HFF-Myc (cell line): ENCODE measurements at regions not wholly inside any gene's neighbourhood (a gene's known extent, or its start where the extent isn't known, plus 50 kb on each side); places are given as distances from the start of the nearest gene placed in this dataset.
"Not testable (repeated sequence)": the region's sequence is repeated elsewhere in the genome, so short reads cannot be mapped to it uniquely, and the experiment has no call there.

ENCODE experiments used
- DNase-seq: peaks from one replicate; pipeline ENCODE4 v3.0.0-alpha.2; 2011; ENCODE audit warnings: low read depth; ENCODE audit errors: extremely low read depth
- H3K4me3 ChIP-seq: replicated peaks from 2 replicates; pipeline ENCODE4 v1.5.1; 2011; ENCODE audit warnings: low read depth, mild to moderate bottlenecking, control low read depth, low read length
- TF ChIP-seq, protein P1 (sequence below): IDR thresholded peaks from 2 replicates; pipeline ENCODE4 v1.5.1; 2012; ENCODE audit warnings: mild to moderate bottlenecking, low read depth, low read length, control low read depth; ENCODE audit errors: missing control alignments

DNA sequence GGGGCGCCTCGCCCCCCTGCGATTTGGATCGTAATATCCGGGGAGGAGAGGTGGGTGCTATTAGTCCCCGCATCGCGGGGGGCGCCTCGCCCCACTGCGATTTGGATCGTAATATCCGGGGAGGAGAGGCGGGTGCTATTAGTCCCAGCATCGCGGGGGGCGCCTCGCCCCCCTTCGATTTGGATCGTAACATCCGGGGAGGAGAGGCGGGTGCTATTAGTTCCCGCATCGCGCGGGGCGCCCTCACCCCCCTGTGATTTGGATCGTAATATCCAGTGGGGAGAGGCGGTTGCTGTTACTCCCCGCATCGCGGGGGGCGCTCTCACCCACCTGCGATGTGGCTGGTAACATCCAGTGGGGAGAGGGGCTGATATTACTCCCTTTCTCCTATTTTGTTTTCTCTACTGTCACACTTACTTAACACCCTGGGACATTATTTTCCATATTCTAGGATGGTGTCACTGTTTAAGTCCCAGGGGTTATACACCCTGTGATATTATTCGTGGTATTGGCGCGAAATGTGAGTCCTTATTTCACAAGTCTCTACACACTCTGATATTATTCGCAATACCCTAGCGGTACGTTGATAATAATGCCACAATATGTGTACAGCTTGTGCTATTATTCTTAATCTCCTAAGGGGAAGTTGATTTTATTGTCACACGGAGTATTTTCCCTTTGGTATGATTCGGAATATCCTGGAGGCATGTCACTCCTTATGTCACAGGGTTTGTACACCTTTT is 57.8 kb upstream of the ALDH3B2 start:
- TF ChIP-seq, protein P1, sequence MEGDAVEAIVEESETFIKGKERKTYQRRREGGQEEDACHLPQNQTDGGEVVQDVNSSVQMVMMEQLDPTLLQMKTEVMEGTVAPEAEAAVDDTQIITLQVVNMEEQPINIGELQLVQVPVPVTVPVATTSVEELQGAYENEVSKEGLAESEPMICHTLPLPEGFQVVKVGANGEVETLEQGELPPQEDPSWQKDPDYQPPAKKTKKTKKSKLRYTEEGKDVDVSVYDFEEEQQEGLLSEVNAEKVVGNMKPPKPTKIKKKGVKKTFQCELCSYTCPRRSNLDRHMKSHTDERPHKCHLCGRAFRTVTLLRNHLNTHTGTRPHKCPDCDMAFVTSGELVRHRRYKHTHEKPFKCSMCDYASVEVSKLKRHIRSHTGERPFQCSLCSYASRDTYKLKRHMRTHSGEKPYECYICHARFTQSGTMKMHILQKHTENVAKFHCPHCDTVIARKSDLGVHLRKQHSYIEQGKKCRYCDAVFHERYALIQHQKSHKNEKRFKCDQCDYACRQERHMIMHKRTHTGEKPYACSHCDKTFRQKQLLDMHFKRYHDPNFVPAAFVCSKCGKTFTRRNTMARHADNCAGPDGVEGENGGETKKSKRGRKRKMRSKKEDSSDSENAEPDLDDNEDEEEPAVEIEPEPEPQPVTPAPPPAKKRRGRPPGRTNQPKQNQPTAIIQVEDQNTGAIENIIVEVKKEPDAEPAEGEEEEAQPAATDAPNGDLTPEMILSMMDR: peak; percentile 42
- no peak for DNase-seq
- no peak overlapping the region for H3K4me3 ChIP-seq

DNA sequence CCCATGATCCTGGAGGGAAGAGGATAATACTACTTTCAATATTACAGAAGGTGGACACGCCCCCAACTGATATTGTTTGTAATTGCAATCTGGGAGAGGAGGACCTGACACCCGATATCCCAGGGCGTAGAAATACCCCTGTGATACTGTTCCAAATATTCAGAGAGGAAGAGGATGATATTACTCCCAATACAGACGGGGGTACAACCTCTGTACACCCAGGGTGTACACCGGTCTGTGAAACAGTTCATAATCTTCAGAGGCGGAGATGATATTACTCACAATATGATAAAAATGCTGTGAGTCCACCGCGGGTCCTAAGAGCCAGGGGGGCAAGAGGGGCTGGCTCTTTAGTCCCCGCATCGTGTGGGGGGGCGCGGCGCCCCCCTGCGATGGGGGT is 57.2 kb upstream of the ALDH3B2 start:
- DNase-seq: no peak
- H3K4me3 ChIP-seq: no peak overlapping the region

DNA sequence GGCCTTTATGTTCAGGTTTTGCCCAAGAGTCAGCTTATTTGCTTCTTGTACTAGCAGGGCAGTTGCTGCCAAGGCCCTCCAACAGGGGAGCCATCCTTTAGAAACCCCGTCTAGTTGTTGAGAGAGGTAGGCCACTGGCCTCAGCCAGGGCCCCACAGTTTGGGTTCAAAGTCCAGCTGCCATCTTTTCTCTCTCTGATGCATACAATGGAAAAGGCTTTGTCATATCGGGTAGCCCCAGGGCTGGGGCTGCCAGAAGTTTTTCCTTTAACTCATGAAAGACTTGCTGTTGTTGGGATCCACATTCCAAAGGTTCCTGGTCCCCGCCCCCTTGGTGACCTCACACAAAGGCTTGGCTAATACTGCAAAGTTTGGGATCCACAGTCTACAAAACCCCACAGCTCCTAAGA is 53.7 kb upstream of the ALDH3B2 start:
- DNase-seq: not testable (repeated sequence)

More for the DNA sequence above, 57.2 kb upstream of the ALDH3B2 start:
- TF ChIP-seq, protein P1: no peak

DNA sequence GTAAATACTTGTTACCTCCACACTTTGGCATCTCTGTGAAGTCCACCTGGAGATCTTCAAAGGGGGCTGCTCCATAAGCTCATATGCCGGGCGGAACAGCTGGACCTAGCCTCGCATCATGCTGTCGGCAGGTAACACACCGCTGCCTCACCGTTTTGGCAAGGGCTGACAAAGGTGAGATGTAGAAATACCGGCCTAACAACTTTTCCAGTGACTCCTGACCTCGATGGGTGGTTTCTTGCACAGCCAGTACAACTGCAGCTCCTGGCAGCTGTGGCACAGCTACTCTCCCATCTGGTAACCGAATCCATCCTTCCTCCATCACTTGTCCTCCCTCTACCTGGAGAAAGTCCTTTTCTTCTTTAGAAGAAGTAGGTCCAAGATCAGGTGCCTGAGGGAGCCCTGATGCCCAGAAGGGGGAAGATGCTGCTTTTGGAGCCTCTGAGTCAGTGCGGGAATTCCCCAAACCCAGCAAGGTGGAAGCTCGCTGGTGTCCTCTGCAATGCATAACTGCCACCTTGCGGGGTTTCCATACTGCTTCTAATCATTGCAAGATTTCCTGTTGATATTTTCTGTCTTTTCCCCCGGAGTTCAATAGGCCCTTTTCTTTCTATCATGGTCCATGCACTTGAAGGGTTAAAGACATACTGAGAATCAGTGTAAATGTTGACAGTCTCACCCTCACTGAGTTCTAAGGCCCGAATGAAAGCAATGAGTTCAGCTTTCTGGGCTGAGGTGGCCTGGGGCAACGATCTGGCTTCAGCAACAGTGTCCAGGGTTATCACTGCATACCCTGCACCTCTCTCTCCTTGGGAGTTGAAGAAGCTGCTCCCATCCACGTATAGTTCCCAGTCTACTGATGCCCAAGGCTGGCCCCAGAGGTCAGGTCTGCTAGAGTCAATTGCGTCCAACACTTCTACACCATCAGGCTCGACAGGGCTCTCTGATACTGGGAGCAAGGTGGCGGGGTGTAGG is 52.9 kb upstream of the ALDH3B2 start:
- not testable (repeated sequence) for DNase-seq, H3K4me3 ChIP-seq

More for the DNA sequence above, 53.7 kb upstream of the ALDH3B2 start:
- H3K4me3 ChIP-seq: not testable (repeated sequence)
